Upper lobe of left lung (tissue), 4 donors: ENCODE measurements at regions not wholly inside any gene's neighbourhood (a gene's known extent, or its start where the extent isn't known, plus 50 kb on each side); places are given as distances from the start of the nearest gene placed in this dataset.

ENCODE experiments used
- CTCF ChIP-seq, 6 experiments: fragments of 450-650 bp in 4 of 6; fragments of 200-600 bp in 2 of 6; sonication (generic) in 2 of 6; IDR thresholded peaks; one replicate each; pipeline ENCODE4 v1.5.1; 2016 to 2019; ENCODE audit warnings: antibody characterized with exemption in 6 of 6
- EP300 ChIP-seq, 4 donors: sonication (generic); formaldehyde crosslinking; IDR thresholded peaks; one replicate each; pipeline ENCODE4 v1.5.1; 2017; ENCODE audit warnings: antibody characterized with exemption in 4 of 4, control low read depth in 2 of 4
- POLR2AphosphoS5 ChIP-seq, 2 donors: sonication (generic); formaldehyde crosslinking; IDR thresholded peaks; one replicate each; pipeline ENCODE4 v1.5.1; 2017; ENCODE audit warnings: antibody characterized with exemption in 2 of 2

- TF ChIP-seq CTCF (IDR thresholded peaks at IDR 0.05) (no peak), EP300 (IDR thresholded peaks at IDR 0.05) (no peak), POLR2AphosphoS5 (IDR thresholded peaks at IDR 0.05) (no peak)
Measured at GRCh38 chr13:65825039-65825438, 1405.1 kb downstream of the PCDH9 start.
